ENCODE measurements at regions not wholly inside any gene's neighbourhood (a gene's known extent, or its start where the extent isn't known, plus 50 kb on each side); places are given as distances from the start of the nearest gene placed in this dataset.

GRCh38 chr11:81000334-81000733 is 1559.5 kb upstream of the TENM4 start:
- H3K4me1 ChIP-seq (ENCODE audit: control insufficient read depth in 2 of 3, insufficient read depth in 2 of 3, low read depth in 1 of 3, low read length in 3 of 3): no peaks in the 10 kb centered on the region
- no peaks in the 10 kb centered on the region for H3K9me3 ChIP-seq (ENCODE audit: control insufficient read depth in 2 of 3, insufficient read depth in 1 of 3, low read length in 3 of 3)
- no peaks in the 10 kb centered on the region for H3K27me3 ChIP-seq (ENCODE audit: control insufficient read depth, insufficient read depth, low read length)
- H3K27ac ChIP-seq (ENCODE audit: low read depth in 2 of 2, low read length in 2 of 2): no peak overlapping the region
- DNase-seq (no peak), FAIRE-seq (no peak)
- no peak overlapping the region for H3K9ac ChIP-seq (ENCODE audit: low read length in 3 of 3)
- H3K4me3 ChIP-seq (ENCODE audit: low read length in 3 of 3): no peak overlapping the region
- no peaks in the 10 kb centered on the region for H3K36me3 ChIP-seq (ENCODE audit: control insufficient read depth in 2 of 3, insufficient read depth in 3 of 3, low read length in 3 of 3)
- TF ChIP-seq CTCF (IDR thresholded peaks at IDR 0.05; ENCODE audit: borderline replicate concordance, extremely low read depth, insufficient read depth): no peak
- intact Hi-C loops (cut with DNase I): no loop called here

- H3K36me3 ChIP-seq (ENCODE audit: control insufficient read depth in 2 of 3, insufficient read depth in 3 of 3, low read length in 3 of 3): no peaks in the 10 kb centered on the region
- TF ChIP-seq CTCF (IDR thresholded peaks at IDR 0.05; ENCODE audit: borderline replicate concordance, extremely low read depth, insufficient read depth): no peak
- no peak for FAIRE-seq
- intact Hi-C loops (cut with DNase I): no loop called here
- H3K4me1 ChIP-seq (ENCODE audit: control insufficient read depth in 2 of 3, insufficient read depth in 2 of 3, low read depth in 1 of 3, low read length in 3 of 3): no peaks in the 10 kb centered on the region
- no peak overlapping the region for H3K9ac ChIP-seq (ENCODE audit: low read length in 3 of 3)
- no peak overlapping the region for H3K27ac ChIP-seq (ENCODE audit: low read depth in 2 of 2, low read length in 2 of 2)
- DNase-seq: no peak
- no peaks in the 10 kb centered on the region for H3K27me3 ChIP-seq (ENCODE audit: control insufficient read depth, insufficient read depth, low read length)
- H3K4me3 ChIP-seq (ENCODE audit: low read length in 3 of 3): no peak overlapping the region
- H3K9me3 ChIP-seq (ENCODE audit: control insufficient read depth in 2 of 3, insufficient read depth in 1 of 3, low read length in 3 of 3): no peaks in the 10 kb centered on the region
Observed at GRCh38 chr11:80995523-80995922, 1554.7 kb upstream of the TENM4 start.

- no peak for TF ChIP-seq CTCF (IDR thresholded peaks at IDR 0.05; ENCODE audit: borderline replicate concordance, extremely low read depth, insufficient read depth)
- no peak for FAIRE-seq
- no peak for DNase-seq
- Histone ChIP-seq H3K27me3 (ENCODE audit: control insufficient read depth, insufficient read depth, low read length) (no peaks in the 10 kb centered on the region), H3K36me3 (ENCODE audit: control insufficient read depth in 2 of 3, insufficient read depth in 3 of 3, low read length in 3 of 3) (no peaks in the 10 kb centered on the region), H3K4me1 (ENCODE audit: control insufficient read depth in 2 of 3, insufficient read depth in 2 of 3, low read depth in 1 of 3, low read length in 3 of 3) (peaks cover 0 to 4% (median 0%) of the 10 kb centered on the region in 3 donors), H3K4me3 (ENCODE audit: low read length in 3 of 3) (no peak overlapping the region), H3K9ac (ENCODE audit: low read length in 3 of 3) (no peak overlapping the region), H3K9me3 (ENCODE audit: control insufficient read depth in 2 of 3, insufficient read depth in 1 of 3, low read length in 3 of 3) (no peaks in the 10 kb centered on the region), H3K27ac (ENCODE audit: low read depth in 2 of 2, low read length in 2 of 2) (no peak overlapping the region)
- intact Hi-C loops (cut with DNase I): no loop called here
Observed at GRCh38 chr11:80993536-80993935, 1552.7 kb upstream of the TENM4 start.

- Histone ChIP-seq H3K4me3 (ENCODE audit: low read length in 3 of 3) (no peak overlapping the region), H3K9me3 (ENCODE audit: control insufficient read depth in 2 of 3, insufficient read depth in 1 of 3, low read length in 3 of 3) (no peaks in the 10 kb centered on the region), H3K27me3 (ENCODE audit: control insufficient read depth, insufficient read depth, low read length) (no peaks in the 10 kb centered on the region), H3K9ac (ENCODE audit: low read length in 3 of 3) (no peak overlapping the region), H3K36me3 (ENCODE audit: control insufficient read depth in 2 of 3, insufficient read depth in 3 of 3, low read length in 3 of 3) (no peaks in the 10 kb centered on the region), H3K27ac (ENCODE audit: low read depth in 2 of 2, low read length in 2 of 2) (no peak overlapping the region), H3K4me1 (ENCODE audit: control insufficient read depth in 2 of 3, insufficient read depth in 2 of 3, low read depth in 1 of 3, low read length in 3 of 3) (peaks cover 0 to 4% (median 0%) of the 10 kb centered on the region in 3 donors)
- TF ChIP-seq CTCF (IDR thresholded peaks at IDR 0.05; ENCODE audit: borderline replicate concordance, extremely low read depth, insufficient read depth): no peak
- intact Hi-C loops (cut with DNase I): no loop called here
- no peak for FAIRE-seq
- DNase-seq: no peak
Observed at GRCh38 chr11:80990885-80991284, 1550.1 kb upstream of the TENM4 start.
